ENCODE measurements at regions not wholly inside any gene's neighbourhood (a gene's known extent, or its start where the extent isn't known, plus 50 kb on each side); places are given as distances from the start of the nearest gene placed in this dataset.

GRCh38 chr5:124647352-124647751 is 99.1 kb downstream of the ZNF608 start:
- no peak for DNase-seq (ENCODE audit: low read depth)

GRCh38 chr5:124645396-124645795 is 101.0 kb downstream of the ZNF608 start:
- DNase-seq (ENCODE audit: low read depth) = peak; percentile 77

- DNase-seq (ENCODE audit: low read depth) = no peak
Observed at GRCh38 chr5:124644582-124644981, 101.9 kb downstream of the ZNF608 start.

- peak; percentile 65 for DNase-seq (ENCODE audit: low read depth)
Observed at GRCh38 chr5:124644138-124644537, 102.3 kb downstream of the ZNF608 start.

- DNase-seq (ENCODE audit: low read depth) = no peak
Observed at GRCh38 chr5:124643336-124643735, 103.1 kb downstream of the ZNF608 start.

GRCh38 chr5:124642151-124642550 is 104.3 kb downstream of the ZNF608 start:
- DNase-seq (ENCODE audit: low read depth) = no peak

- DNase-seq (ENCODE audit: low read depth) = no peak
Observed at GRCh38 chr5:124641154-124641792, 105.2 kb downstream of the ZNF608 start.

- no peak for DNase-seq (ENCODE audit: low read depth)
Observed at GRCh38 chr5:124639095-124639665, 107.3 kb downstream of the ZNF608 start.

- DNase-seq (ENCODE audit: low read depth) = no peak
Observed at GRCh38 chr5:124637011-124637410, 109.4 kb downstream of the ZNF608 start.

- DNase-seq (ENCODE audit: low read depth) = no peak
Observed at GRCh38 chr5:124634741-124635323, 111.6 kb downstream of the ZNF608 start.

- peak; percentile 70 for DNase-seq (ENCODE audit: low read depth)
Observed at GRCh38 chr5:124634228-124634739, 112.2 kb downstream of the ZNF608 start.

GRCh38 chr5:124633209-124633608 is 113.2 kb downstream of the ZNF608 start:
- DNase-seq (ENCODE audit: low read depth) = no peak

GRCh38 chr5:124631874-124632550 is 114.4 kb downstream of the ZNF608 start:
- no peak for DNase-seq (ENCODE audit: low read depth)

- DNase-seq (ENCODE audit: low read depth) = peak; percentile 55
Observed at GRCh38 chr5:124630767-124631704, 115.4 kb downstream of the ZNF608 start.

- peak; percentile 97 for DNase-seq (ENCODE audit: low read depth)
Observed at GRCh38 chr5:124628721-124629596, 117.5 kb downstream of the ZNF608 start.

GRCh38 chr5:124627815-124628595 is 118.4 kb downstream of the ZNF608 start:
- no peak for DNase-seq (ENCODE audit: low read depth)

GRCh38 chr5:124626053-124626452 is 120.4 kb downstream of the ZNF608 start:
- no peak for DNase-seq (ENCODE audit: low read depth)

- no peak for DNase-seq (ENCODE audit: low read depth)
Observed at GRCh38 chr5:124623265-124623664, 123.2 kb downstream of the ZNF608 start.

- DNase-seq (ENCODE audit: low read depth) = no peak
Observed at GRCh38 chr5:124622851-124623250, 123.6 kb downstream of the ZNF608 start.
